ENCODE measurements at regions not wholly inside any gene's neighbourhood (a gene's known extent, or its start where the extent isn't known, plus 50 kb on each side); places are given as distances from the start of the nearest gene placed in this dataset.

DNA sequence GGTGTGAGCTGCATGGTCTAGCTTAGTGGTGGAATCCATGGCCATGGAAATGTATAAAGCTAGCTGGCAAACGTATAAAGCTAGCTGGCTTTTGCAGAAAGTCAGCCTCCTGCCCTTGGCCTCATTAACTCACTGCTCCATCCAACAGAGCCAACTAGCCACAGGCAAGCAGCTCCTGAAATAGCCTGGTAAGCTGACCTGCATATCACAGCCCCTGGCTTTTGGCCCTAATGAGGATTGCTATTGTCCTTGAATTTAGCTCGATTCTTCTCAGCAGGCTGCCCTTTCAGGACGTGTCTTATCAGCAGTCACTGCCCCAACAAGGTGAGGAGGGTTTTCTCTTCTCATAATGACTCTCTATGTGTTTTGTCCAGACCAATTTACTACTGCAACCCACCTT, 446.8 kb downstream of the WDR72 start:
- TF ChIP-seq, protein P1, sequence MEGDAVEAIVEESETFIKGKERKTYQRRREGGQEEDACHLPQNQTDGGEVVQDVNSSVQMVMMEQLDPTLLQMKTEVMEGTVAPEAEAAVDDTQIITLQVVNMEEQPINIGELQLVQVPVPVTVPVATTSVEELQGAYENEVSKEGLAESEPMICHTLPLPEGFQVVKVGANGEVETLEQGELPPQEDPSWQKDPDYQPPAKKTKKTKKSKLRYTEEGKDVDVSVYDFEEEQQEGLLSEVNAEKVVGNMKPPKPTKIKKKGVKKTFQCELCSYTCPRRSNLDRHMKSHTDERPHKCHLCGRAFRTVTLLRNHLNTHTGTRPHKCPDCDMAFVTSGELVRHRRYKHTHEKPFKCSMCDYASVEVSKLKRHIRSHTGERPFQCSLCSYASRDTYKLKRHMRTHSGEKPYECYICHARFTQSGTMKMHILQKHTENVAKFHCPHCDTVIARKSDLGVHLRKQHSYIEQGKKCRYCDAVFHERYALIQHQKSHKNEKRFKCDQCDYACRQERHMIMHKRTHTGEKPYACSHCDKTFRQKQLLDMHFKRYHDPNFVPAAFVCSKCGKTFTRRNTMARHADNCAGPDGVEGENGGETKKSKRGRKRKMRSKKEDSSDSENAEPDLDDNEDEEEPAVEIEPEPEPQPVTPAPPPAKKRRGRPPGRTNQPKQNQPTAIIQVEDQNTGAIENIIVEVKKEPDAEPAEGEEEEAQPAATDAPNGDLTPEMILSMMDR (IDR thresholded peaks at IDR 0.05) = no peak
- H3K36me3 ChIP-seq = no peaks in the 10 kb centered on the region
- no peak for DNase-seq
- no peak overlapping the region for H3K27ac ChIP-seq
- H3K27me3 ChIP-seq = no peaks in the 10 kb centered on the region
- H3K4me1 ChIP-seq (ENCODE audit: insufficient read depth) = no peaks in the 10 kb centered on the region
- no peak overlapping the region for H3K4me3 ChIP-seq
- WGBS, 3 donors = 9 to 23% (median 13%) methylated on average over 3 of the region's 3 CpGs
- H3K9me3 ChIP-seq = no peaks in the 10 kb centered on the region
- intact Hi-C loops (cut with DNase I) = no loop called here

GRCh38 chr15:53310709-53311108, 448.8 kb downstream of the WDR72 start:
- Histone ChIP-seq H3K27me3 (no peaks in the 10 kb centered on the region), H3K36me3 (no peaks in the 10 kb centered on the region), H3K9me3 (no peaks in the 10 kb centered on the region), H3K4me1 (ENCODE audit: insufficient read depth) (no peaks in the 10 kb centered on the region), H3K27ac (no peak overlapping the region), H3K4me3 (no peak overlapping the region)
- intact Hi-C loops (cut with DNase I) = no loop called here
- 70 to 85% (median 75%) methylated on average over 1 of the region's 1 CpG for WGBS, 3 donors
- TF ChIP-seq, protein P1 (IDR thresholded peaks at IDR 0.05) = no peak
- TF ChIP-seq EP300 (IDR thresholded peaks at IDR 0.05) (no peak), POLR2A (IDR thresholded peaks at IDR 0.05) (no peak)
- DNase-seq = no peak

- Histone ChIP-seq H3K27me3 (no peaks in the 10 kb centered on the region), H3K36me3 (no peaks in the 10 kb centered on the region), H3K27ac (no peak overlapping the region), H3K4me3 (no peak overlapping the region), H3K4me1 (ENCODE audit: insufficient read depth) (no peaks in the 10 kb centered on the region), H3K9me3 (no peaks in the 10 kb centered on the region)
- intact Hi-C loops (cut with DNase I) = no loop called here
- 76 to 83% (median 76%) methylated on average over 5 of the region's 5 CpGs for WGBS, 3 donors
- no peak for DNase-seq
- TF ChIP-seq, protein P1 (IDR thresholded peaks at IDR 0.05) = no peak
These were observed 451.4 kb downstream of the WDR72 start for GRCh38 chr15:53307952-53308624.

DNA sequence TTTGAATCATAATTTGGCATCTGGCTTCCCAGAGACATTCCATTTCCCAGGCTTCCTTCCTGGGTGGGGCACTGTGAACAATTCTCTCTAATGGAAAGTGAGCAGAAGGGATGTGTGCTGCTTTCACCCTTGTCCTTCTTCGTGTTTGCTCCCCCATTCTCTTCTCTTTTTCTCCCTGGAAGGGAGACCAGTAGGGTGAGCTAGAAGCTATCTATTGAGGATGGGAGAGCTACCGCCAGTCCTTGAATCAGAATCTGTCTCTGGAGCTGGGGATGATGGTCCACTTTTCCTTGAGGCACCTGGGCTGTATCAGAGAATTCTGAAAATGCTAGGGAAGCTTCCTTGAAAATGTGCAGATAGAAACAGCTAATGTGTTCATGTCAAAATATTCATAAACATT, 453.9 kb downstream of the WDR72 start:
- no peaks in the 10 kb centered on the region for H3K27me3 ChIP-seq

More for the DNA sequence above, 453.9 kb downstream of the WDR72 start:
- H3K4me1 ChIP-seq (ENCODE audit: insufficient read depth) = no peaks in the 10 kb centered on the region
- TF ChIP-seq, protein P1 (IDR thresholded peaks at IDR 0.05) = no peak
- TF ChIP-seq POLR2A (IDR thresholded peaks at IDR 0.05) = no peak
- TF ChIP-seq EP300 (IDR thresholded peaks at IDR 0.05) = no peak
- 59 to 63% (median 60%) methylated on average over 2 of the region's 2 CpGs for WGBS, 3 donors
- no peak overlapping the region for H3K4me3 ChIP-seq
- DNase-seq = no peak
- no peaks in the 10 kb centered on the region for H3K36me3 ChIP-seq
- H3K9me3 ChIP-seq = no peaks in the 10 kb centered on the region
- no peak overlapping the region for H3K27ac ChIP-seq
- intact Hi-C loops (cut with DNase I) = no loop called here
